Fibroblast of the aortic adventitia (primary cell): ENCODE measurements at regions not wholly inside any gene's neighbourhood (a gene's known extent, or its start where the extent isn't known, plus 50 kb on each side); places are given as distances from the start of the nearest gene placed in this dataset.

Experiments used
- DNase-seq: peaks from one replicate; pipeline ENCODE4 v3.0.0-alpha.2; 2010; ENCODE audit warnings: low read depth
- H3K4me3 ChIP-seq: 2 replicates; pipeline ENCODE4 v1.5.1; 2011; ENCODE audit warnings: low read depth, mild to moderate bottlenecking, control low read depth, low read length, moderate library complexity
- TF ChIP-seq, protein P1 (sequence below): IDR thresholded peaks from 2 replicates; pipeline ENCODE4 v1.5.1; 2011; ENCODE audit warnings: mild to moderate bottlenecking, low read length, control low read depth, inconsistent platforms; ENCODE audit not compliant: insufficient read depth

DNA sequence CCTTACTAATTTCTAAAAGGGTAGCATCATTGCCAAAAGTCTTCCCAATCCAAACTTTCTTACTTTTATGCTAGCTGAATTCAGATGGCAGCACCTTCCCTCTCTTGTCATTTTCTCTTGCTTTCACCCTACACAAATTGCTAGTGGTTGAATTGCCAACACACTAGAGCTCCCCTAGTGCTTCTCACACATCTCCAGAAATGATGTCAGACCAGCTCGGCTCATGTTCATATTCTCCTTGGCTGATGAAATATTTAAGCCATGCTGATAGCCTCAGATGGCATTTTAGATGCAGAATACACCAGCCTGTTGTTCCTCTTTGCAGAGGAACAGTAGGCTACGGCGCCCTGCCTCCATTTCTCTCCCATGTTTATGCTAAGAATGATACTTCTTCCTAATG lies 256.9 kb downstream of the PTBP2 start:
- no peak for DNase-seq
- H3K4me3 ChIP-seq = no peak overlapping the region
- TF ChIP-seq, protein P1, sequence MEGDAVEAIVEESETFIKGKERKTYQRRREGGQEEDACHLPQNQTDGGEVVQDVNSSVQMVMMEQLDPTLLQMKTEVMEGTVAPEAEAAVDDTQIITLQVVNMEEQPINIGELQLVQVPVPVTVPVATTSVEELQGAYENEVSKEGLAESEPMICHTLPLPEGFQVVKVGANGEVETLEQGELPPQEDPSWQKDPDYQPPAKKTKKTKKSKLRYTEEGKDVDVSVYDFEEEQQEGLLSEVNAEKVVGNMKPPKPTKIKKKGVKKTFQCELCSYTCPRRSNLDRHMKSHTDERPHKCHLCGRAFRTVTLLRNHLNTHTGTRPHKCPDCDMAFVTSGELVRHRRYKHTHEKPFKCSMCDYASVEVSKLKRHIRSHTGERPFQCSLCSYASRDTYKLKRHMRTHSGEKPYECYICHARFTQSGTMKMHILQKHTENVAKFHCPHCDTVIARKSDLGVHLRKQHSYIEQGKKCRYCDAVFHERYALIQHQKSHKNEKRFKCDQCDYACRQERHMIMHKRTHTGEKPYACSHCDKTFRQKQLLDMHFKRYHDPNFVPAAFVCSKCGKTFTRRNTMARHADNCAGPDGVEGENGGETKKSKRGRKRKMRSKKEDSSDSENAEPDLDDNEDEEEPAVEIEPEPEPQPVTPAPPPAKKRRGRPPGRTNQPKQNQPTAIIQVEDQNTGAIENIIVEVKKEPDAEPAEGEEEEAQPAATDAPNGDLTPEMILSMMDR = no peak

DNA sequence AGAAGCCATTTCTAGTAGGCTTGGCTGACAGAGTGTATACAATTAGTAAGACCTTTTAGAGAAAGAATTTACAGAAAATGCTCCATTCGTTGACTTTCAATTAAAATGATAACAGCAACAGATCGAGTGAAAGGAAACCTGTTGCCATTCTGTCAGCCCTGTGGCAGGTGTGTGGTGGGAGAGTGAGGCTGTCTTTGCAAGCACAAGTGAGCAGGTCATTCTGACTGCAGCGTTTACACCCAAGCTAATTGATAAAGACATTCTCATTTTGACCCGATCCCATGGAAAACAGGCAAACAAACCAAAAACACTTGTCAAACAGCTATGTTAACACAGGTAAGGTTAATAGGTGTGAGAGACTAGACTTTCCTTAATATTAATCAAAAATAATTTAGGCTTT lies 257.3 kb downstream of the PTBP2 start:
- TF ChIP-seq, protein P1 = no peak
- DNase-seq = no peak
- H3K4me3 ChIP-seq = no peak overlapping the region

DNA sequence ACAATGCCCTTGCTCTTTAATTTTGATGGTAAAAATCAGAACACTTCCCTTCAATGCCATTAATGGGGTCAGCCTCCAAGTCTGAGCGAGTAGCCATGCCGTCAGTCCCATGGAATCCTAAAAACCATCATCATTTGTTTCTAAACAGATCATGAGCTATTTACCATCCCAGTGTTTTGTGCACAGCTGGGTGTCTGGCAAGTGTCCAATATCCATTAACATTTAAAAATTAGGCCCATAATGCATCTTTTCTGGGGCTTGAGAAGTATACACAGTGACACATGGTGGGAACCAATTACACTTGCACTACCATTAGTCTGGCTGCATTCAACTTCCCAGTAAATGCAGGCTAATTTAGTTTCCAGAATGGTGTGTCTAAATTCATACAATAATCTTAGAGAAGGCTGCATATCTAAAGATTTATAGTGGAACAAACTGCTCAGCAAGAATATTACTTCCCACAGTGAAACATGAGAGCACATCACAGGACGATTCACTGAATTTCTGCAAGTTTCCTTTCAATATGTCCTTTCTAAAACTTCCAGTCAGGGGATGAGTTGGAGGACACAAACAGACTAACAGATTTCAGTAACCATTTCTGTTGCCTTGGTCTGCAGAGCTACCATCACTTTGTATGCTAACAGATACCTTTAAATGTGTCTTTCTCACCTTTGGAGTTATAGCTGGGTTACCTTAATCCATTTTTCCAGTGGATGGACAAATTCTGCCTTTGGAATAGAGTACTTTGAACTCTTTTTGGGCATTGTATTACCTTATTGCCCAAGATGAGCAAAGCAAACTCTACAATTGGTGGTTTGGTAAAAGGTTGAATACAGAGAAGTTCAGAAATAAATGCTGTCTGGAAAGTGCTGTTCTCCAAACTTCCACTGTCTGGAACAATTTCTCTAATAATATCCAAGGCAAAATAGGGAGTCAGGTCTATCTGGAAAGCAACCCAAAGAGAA lies 258.0 kb downstream of the PTBP2 start:
- TF ChIP-seq, protein P1 = no peak
- H3K4me3 ChIP-seq = no peak overlapping the region
- no peak for DNase-seq

- H3K4me3 ChIP-seq = no peak overlapping the region
- no peak for DNase-seq
- TF ChIP-seq, protein P1 = no peak
Observed at GRCh38 chr1:96980448-96980847, 258.9 kb downstream of the PTBP2 start.

GRCh38 chr1:96981181-96981580 lies 259.6 kb downstream of the PTBP2 start:
- TF ChIP-seq, protein P1 = no peak
- H3K4me3 ChIP-seq = no peak overlapping the region

GRCh38 chr1:96982118-96982517 lies 260.5 kb downstream of the PTBP2 start:
- H3K4me3 ChIP-seq = no peak overlapping the region
- TF ChIP-seq, protein P1 = no peak
- DNase-seq = no peak

More at GRCh38 chr1:96981181-96981580, 259.6 kb downstream of the PTBP2 start:
- no peak for DNase-seq
